NCI-H524 (cell line): ENCODE measurements at regions not wholly inside any gene's neighbourhood (a gene's known extent, or its start where the extent isn't known, plus 50 kb on each side); places are given as distances from the start of the nearest gene placed in this dataset.

Experiments
- DNase-seq, 2 experiments: peaks; one replicate each; lab custom pipeline; 2025; lab: John Stamatoyannopoulos, UW

- DNase-seq = peak; percentile 27 to 67
Measured at GRCh38 chr2:150587547-150588505, 100.4 kb upstream of the RND3 start.

- no peak for DNase-seq
Measured at GRCh38 chr2:150586858-150587257, 99.4 kb upstream of the RND3 start.

- DNase-seq = no peak
Measured at GRCh38 chr2:150585221-150585971, 97.9 kb upstream of the RND3 start.

GRCh38 chr2:150584081-150584480 is 96.6 kb upstream of the RND3 start:
- DNase-seq = no peak

GRCh38 chr2:150581717-150582472 is 94.4 kb upstream of the RND3 start:
- DNase-seq = peak in 1 of 2 experiments; percentile 14

GRCh38 chr2:150578481-150578880 is 91.0 kb upstream of the RND3 start:
- DNase-seq = no peak

- DNase-seq = peak in 1 of 2 experiments; percentile 36
Measured at GRCh38 chr2:150575861-150576260, 88.4 kb upstream of the RND3 start.

GRCh38 chr2:150572961-150573395 is 85.5 kb upstream of the RND3 start:
- no peak for DNase-seq

GRCh38 chr2:150572194-150572766 is 84.8 kb upstream of the RND3 start:
- DNase-seq = no peak

- DNase-seq = no peak
Measured at GRCh38 chr2:150571121-150571520, 83.7 kb upstream of the RND3 start.

GRCh38 chr2:150570712-150571111 is 83.2 kb upstream of the RND3 start:
- no peak for DNase-seq

- DNase-seq = no peak
Measured at GRCh38 chr2:150569761-150570160, 82.3 kb upstream of the RND3 start.

- DNase-seq = no peak
Measured at GRCh38 chr2:150567771-150568301, 80.4 kb upstream of the RND3 start.

GRCh38 chr2:150566289-150566688 is 78.8 kb upstream of the RND3 start:
- DNase-seq = no peak

GRCh38 chr2:150561076-150561475 is 73.6 kb upstream of the RND3 start:
- no peak for DNase-seq

GRCh38 chr2:150557020-150557600 is 69.6 kb upstream of the RND3 start:
- DNase-seq = no peak

GRCh38 chr2:150555611-150556356 is 68.3 kb upstream of the RND3 start:
- DNase-seq = no peak

- peak in 1 of 2 experiments; percentile 17 for DNase-seq
Measured at GRCh38 chr2:150554046-150554445, 66.6 kb upstream of the RND3 start.

- no peak for DNase-seq
Measured at GRCh38 chr2:150552041-150552820, 64.8 kb upstream of the RND3 start.

- DNase-seq = no peak
Measured at GRCh38 chr2:150549381-150549780, 61.9 kb upstream of the RND3 start.
